Cardiac muscle cell (in vitro differentiated cells and primary cell): ENCODE measurements at regions not wholly inside any gene's neighbourhood (a gene's known extent, or its start where the extent isn't known, plus 50 kb on each side); places are given as distances from the start of the nearest gene placed in this dataset.

Experiments used
- DNase-seq, 2 donors: peaks; one replicate each; pipeline versions ENCODE4 v3.0.0 to v3.0.0-alpha.2; 2010 to 2017; ENCODE audit warnings: low read depth in 1 of 2, low spot score in 1 of 2
- H3K27ac ChIP-seq: fragments of 200-600 bp; sonication (generic); 2 replicates; pipeline ENCODE4 v1.5.1; 2016
- H3K27me3 ChIP-seq: fragments of 200-600 bp; sonication (generic); 2 replicates; pipeline ENCODE4 v1.6.0; 2016; ENCODE audit warnings: control low read depth
- H3K36me3 ChIP-seq: fragments of 200-600 bp; sonication (generic); 2 replicates; pipeline ENCODE4 v1.5.1; 2016; ENCODE audit warnings: control low read depth
- H3K4me1 ChIP-seq: fragments of 200-600 bp; sonication (generic); 2 replicates; pipeline ENCODE4 v1.8.1; 2017; ENCODE audit warnings: low read depth, mild to moderate bottlenecking, mixed run types
- H3K4me3 ChIP-seq: fragments of 200-600 bp; sonication (generic); 2 replicates; pipeline ENCODE4 v1.5.1; 2016; ENCODE audit warnings: mild to moderate bottlenecking
- H3K9me3 ChIP-seq: fragments of 200-600 bp; sonication (generic); 2 replicates; pipeline ENCODE4 v1.5.1; 2017; ENCODE audit warnings: low read depth, mild to moderate bottlenecking, control low read depth
- TF ChIP-seq, protein P1 (sequence below): IDR thresholded peaks from 2 replicates; pipeline ENCODE4 v1.5.1; 2012; ENCODE audit warnings: low read depth, mild to moderate bottlenecking, low read length

DNA sequence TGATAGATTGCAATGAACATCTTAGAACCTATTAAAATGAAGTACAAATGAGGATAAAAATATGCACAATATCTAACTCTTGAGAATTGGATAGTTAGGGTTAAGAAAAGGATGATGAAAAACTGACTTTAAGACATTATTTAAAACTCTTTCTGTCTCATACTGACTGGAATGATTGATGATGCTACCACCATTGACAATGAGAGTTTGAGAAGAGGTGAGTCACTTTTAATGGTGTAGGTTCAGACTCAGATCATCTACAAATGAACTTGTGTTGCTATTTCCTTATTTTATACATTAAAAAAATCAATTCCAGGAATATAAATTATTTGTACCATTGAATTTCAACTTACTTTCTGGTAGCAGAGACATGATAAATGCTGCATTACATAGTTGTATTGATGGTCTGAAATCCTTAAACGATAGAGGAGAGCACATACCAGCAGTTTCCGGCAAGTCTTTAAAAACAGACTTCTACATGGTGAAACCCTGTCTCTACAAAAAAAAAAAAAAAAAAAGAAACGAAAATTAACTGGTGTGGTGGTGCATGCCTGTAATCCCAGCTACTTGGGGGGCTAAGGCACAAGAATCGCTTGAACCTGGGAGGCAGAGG, 409.0 kb downstream of the OTOL1 start:
- Histone ChIP-seq H3K4me3 (no peak overlapping the region), H3K36me3 (no peaks in the 10 kb centered on the region), H3K4me1 (no peaks in the 10 kb centered on the region), H3K27me3 (no peaks in the 10 kb centered on the region), H3K27ac (no peak overlapping the region), H3K9me3 (no peaks in the 10 kb centered on the region)
- DNase-seq = no peak
- TF ChIP-seq, protein P1, sequence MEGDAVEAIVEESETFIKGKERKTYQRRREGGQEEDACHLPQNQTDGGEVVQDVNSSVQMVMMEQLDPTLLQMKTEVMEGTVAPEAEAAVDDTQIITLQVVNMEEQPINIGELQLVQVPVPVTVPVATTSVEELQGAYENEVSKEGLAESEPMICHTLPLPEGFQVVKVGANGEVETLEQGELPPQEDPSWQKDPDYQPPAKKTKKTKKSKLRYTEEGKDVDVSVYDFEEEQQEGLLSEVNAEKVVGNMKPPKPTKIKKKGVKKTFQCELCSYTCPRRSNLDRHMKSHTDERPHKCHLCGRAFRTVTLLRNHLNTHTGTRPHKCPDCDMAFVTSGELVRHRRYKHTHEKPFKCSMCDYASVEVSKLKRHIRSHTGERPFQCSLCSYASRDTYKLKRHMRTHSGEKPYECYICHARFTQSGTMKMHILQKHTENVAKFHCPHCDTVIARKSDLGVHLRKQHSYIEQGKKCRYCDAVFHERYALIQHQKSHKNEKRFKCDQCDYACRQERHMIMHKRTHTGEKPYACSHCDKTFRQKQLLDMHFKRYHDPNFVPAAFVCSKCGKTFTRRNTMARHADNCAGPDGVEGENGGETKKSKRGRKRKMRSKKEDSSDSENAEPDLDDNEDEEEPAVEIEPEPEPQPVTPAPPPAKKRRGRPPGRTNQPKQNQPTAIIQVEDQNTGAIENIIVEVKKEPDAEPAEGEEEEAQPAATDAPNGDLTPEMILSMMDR = no peak

DNA sequence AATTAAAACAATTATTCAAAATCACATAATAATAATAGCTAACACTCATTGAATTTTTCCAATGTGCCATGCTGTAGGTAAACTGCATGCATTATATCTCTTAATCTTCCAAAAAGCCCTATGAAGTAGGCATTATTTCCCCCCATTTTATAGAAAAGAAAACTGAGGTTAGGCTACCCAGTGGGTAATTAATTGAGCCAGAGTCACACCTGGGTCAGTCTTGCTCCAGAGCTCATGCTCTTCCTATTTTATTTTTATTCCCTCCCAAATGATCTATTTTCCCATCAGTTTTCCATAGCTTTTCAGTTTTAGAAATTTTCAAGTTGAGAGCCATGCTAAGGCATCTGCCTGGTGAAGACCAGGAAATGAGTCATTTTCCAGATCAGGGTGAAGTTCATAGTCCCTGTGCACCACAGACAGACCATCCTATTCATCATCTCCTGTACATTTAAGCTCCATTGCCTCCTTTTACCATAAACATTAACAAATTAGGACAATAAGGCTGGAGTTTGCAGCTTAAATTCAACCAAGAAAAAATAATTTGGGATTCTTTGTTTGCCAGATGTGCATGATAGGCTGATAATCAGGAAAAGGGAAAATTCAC, 417.3 kb downstream of the OTOL1 start:
- H3K27ac ChIP-seq = no peak overlapping the region
- peak in 1 of 2 donors; percentile 54 for DNase-seq

DNA sequence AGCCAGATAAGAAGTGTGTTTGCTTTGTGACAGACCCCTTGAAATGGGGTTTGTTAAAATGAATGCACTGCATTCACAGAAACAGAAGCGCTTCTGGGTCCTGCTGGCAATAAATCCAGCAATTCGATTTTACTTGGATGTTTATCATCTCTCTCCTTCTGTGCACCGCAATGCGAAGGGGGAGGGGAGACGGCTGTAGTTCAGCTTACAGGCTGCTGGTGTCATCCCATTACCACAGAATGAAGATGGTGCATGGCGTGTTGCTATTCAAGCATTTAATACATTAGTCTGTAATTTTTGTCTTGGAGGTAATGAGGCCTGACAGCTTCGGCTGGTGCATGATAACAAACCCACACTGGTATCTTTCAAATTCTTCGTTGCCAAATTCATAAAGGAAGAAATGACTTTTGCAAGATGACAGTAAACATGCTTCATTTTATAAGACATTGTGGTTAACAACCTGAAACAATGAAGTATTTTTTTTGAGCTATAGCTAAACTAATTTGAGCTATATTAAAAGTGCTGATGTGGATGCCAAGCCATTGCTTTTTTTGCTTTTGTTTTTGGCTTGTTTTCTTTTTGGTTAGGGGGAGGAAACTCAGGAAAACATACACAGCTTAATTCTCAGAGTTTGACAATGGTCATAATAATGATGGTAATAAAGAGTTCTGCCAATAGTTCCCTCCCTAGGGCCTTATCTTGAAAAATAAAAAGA, 418.3 kb downstream of the OTOL1 start:
- Histone ChIP-seq H3K27ac (no peak overlapping the region), H3K27me3 (no peaks in the 10 kb centered on the region), H3K9me3 (no peaks in the 10 kb centered on the region), H3K4me1 (peaks cover 15% of the 10 kb centered on the region), H3K4me3 (no peak overlapping the region), H3K36me3 (no peaks in the 10 kb centered on the region)
- TF ChIP-seq, protein P1 = peak; percentile 64
- peak; percentile 64 to 81 for DNase-seq

More for the DNA sequence above, 417.3 kb downstream of the OTOL1 start:
- TF ChIP-seq, protein P1 = no peak
- H3K36me3 ChIP-seq = no peaks in the 10 kb centered on the region
- H3K9me3 ChIP-seq = no peaks in the 10 kb centered on the region
- no peaks in the 10 kb centered on the region for H3K27me3 ChIP-seq
- peaks cover 15% of the 10 kb centered on the region for H3K4me1 ChIP-seq
- H3K4me3 ChIP-seq = no peak overlapping the region

DNA sequence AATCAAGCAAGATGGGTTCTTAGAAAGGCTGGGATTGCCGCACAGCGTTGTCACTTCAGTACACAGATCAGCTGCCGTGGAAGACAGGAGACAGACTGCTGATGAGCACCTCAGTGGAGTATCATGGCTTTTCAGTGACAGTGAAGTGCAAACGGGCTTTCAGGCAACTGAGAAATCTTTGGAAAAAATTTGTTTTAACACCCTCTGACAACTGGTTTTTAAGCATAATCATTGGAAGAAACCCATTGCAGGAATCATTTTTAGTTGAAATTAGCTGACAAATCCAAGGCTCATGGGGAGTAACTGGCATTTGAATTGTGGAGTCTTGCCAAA, 418.8 kb downstream of the OTOL1 start:
- no peak for DNase-seq
- no peaks in the 10 kb centered on the region for H3K36me3 ChIP-seq
- TF ChIP-seq, protein P1 = no peak
- no peak overlapping the region for H3K4me3 ChIP-seq
- no peaks in the 10 kb centered on the region for H3K27me3 ChIP-seq
- H3K4me1 ChIP-seq = peaks cover 15% of the 10 kb centered on the region
- H3K27ac ChIP-seq = no peak overlapping the region
- no peaks in the 10 kb centered on the region for H3K9me3 ChIP-seq

DNA sequence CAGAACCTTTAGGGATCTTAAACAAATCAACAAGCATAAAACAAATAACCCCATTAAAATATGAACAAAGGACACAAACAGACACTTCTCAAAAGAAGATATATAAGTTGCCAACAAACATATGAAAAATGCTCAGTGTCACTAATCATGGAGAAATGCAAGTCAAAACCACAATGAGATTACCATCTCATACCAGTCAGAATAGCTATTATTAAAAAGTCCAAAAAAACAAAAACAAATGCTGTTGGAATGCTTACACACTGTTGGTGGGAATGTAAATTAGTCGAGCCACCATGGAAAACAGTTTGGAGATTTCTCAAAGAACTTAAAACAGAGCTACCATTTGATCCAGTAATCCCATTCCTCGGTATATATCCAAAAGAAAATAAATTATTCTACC, 423.6 kb downstream of the OTOL1 start:
- no peaks in the 10 kb centered on the region for H3K36me3 ChIP-seq
- no peaks in the 10 kb centered on the region for H3K9me3 ChIP-seq
- H3K4me1 ChIP-seq = peaks cover 6% of the 10 kb centered on the region
- no peak for DNase-seq
- no peak overlapping the region for H3K4me3 ChIP-seq
- no peaks in the 10 kb centered on the region for H3K27me3 ChIP-seq
- H3K27ac ChIP-seq = no peak overlapping the region
- TF ChIP-seq, protein P1 = no peak
